Bronchial epithelial cell (primary cell): ENCODE measurements at regions not wholly inside any gene's neighbourhood (a gene's known extent, or its start where the extent isn't known, plus 50 kb on each side); places are given as distances from the start of the nearest gene placed in this dataset.

Experiments
- DNase-seq: peaks from one replicate; pipeline ENCODE4 v3.0.0-alpha.2; 2010; ENCODE audit warnings: low read depth
- FAIRE-seq: peaks from 2 replicates; lab custom pipeline; 2011; peaks lifted over from hg19 to GRCh38; lab: Jason Lieb, UNC
- H3K27me3 ChIP-seq: 2 replicates; pipeline ENCODE4 v1.5.1; 2011; ENCODE audit warnings: low read length; ENCODE audit not compliant: control insufficient read depth, insufficient read depth
- H3K36me3 ChIP-seq: 2 replicates; pipeline ENCODE4 v1.5.1; 2011; ENCODE audit warnings: low read length; ENCODE audit not compliant: control insufficient read depth, insufficient read depth
- H3K4me3 ChIP-seq: 2 replicates; pipeline ENCODE4 v1.5.1; 2011; ENCODE audit warnings: mild to moderate bottlenecking, low read depth, low read length, control low read depth
- CTCF ChIP-seq: IDR thresholded peaks from 2 replicates; pipeline ENCODE4 v1.5.1; 2011; ENCODE audit warnings: mild to moderate bottlenecking, moderate library complexity, low read length, control low read depth, inconsistent platforms; ENCODE audit not compliant: insufficient read depth, severe bottlenecking

GRCh38 chr14:51185180-51185579 is 54.9 kb upstream of the TMX1 start:
- DNase-seq: no peak
- FAIRE-seq: no peak
- Histone ChIP-seq H3K36me3 (no peaks in the 10 kb centered on the region), H3K27me3 (no peaks in the 10 kb centered on the region), H3K4me3 (no peak overlapping the region)
- no peak for TF ChIP-seq CTCF

GRCh38 chr14:51185754-51186153 is 54.3 kb upstream of the TMX1 start:
- no peak for DNase-seq
- Histone ChIP-seq H3K27me3 (no peaks in the 10 kb centered on the region), H3K36me3 (no peaks in the 10 kb centered on the region), H3K4me3 (no peak overlapping the region)
- TF ChIP-seq CTCF: no peak
- FAIRE-seq: no peak

- Histone ChIP-seq H3K4me3 (no peak overlapping the region), H3K36me3 (no peaks in the 10 kb centered on the region), H3K27me3 (no peaks in the 10 kb centered on the region)
- TF ChIP-seq CTCF: no peak
- FAIRE-seq: no peak
- DNase-seq: no peak
Observed at GRCh38 chr14:51188566-51189185, 51.4 kb upstream of the TMX1 start.

- FAIRE-seq: no peak
- DNase-seq: no peak
- TF ChIP-seq CTCF: no peak
- no peak overlapping the region for H3K4me3 ChIP-seq
- H3K36me3 ChIP-seq: no peaks in the 10 kb centered on the region
- no peaks in the 10 kb centered on the region for H3K27me3 ChIP-seq
Observed at GRCh38 chr14:51189600-51190376, 50.3 kb upstream of the TMX1 start.
